Esophagus muscularis mucosa (tissue), 3 donors: ENCODE measurements at regions not wholly inside any gene's neighbourhood (a gene's known extent, or its start where the extent isn't known, plus 50 kb on each side); places are given as distances from the start of the nearest gene placed in this dataset.

Source experiments
- CTCF ChIP-seq, 3 experiments: fragments of 200-600 bp in 2 of 3; fragments of 450-650 bp in 1 of 3; sonication (generic) in 2 of 3; IDR thresholded peaks; one replicate each; pipeline ENCODE4 v1.5.1; 2017 to 2019; ENCODE audit warnings: antibody characterized with exemption in 3 of 3, mild to moderate bottlenecking in 2 of 3, moderate library complexity in 1 of 3
- POLR2A ChIP-seq: fragments of 450-650 bp; IDR thresholded peaks from one replicate; pipeline ENCODE4 v1.6.1; 2017; ENCODE audit warnings: antibody characterized with exemption, moderate library complexity, mild to moderate bottlenecking, low read depth
- POLR2AphosphoS5 ChIP-seq, 2 donors: sonication (generic); formaldehyde crosslinking; IDR thresholded peaks; one replicate each; pipeline ENCODE4 v1.6.1; 2017; ENCODE audit warnings: antibody characterized with exemption in 2 of 2

DNA sequence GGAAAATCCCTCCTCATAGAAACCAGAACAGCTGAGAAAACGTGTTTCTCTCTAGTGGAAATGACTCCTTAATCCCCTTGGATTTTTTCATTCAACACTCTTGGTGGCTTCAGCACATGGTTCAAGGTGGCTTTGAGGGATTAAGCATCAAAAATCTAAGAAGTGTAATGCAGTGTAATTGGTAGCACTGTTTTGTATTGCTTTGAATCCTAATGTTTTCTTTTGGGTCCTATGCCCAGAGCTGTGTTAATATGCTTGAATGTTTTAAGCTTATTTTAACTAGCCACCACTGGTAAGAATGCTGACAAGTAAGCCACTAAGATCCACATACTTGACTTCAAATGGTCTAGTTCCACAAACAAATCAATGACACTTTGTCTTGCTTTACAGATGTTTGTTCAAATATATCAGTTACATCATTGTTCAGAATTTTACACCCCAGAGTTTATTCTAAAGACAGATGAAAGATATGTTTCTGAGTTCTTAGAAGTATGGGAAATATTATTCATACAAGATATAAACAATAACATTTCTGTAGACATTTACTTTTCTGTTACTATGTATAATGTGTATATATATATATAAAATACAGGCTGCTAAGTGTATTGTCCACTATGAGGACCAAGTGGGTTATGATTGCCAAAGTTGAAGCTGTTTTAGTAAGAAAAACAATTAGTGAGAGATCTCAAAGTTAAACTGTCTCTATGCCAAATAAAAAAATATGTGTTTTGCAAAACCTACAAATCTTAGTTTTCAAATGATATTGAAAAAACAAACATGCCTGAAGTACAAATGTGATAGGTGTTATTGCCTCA, 220.8 kb downstream of the OGFRL1 start:
- TF ChIP-seq POLR2A (no peak), CTCF (IDR thresholded peaks at IDR 0.05) (no peak), POLR2AphosphoS5 (IDR thresholded peaks at IDR 0.05) (no peak)
